ENCODE measurements at regions not wholly inside any gene's neighbourhood (a gene's known extent, or its start where the extent isn't known, plus 50 kb on each side); places are given as distances from the start of the nearest gene placed in this dataset.

DNA sequence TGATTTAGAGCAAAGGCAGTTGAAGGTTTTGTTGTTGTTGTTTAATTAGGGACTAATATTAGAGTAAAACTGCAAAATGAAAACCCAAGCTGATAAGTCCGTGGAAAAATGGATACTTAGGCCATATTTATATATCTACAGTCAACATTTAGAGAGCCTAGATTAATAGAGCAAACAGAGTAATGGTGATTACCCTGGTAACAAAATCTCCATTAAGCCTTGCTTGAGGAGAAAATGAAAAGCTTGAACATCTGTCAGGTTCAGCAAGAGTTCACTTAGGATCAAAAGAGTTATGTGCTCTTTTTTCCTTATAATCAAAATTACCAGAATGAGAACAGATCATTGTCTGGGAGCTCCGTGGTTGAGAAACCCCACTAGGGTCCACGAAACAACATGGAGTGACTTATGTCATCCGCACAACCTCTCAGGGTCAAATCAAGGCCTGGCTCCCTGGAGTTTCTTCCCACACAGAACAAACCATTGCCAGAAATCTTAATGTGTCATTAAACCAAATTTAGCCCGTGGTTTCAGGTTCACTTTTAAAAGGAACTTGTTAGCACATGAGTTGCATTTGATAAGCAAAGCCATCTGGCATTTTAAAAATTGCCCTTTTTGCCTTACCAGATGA lies 381.2 kb downstream of the GABRB3 start:
- Histone ChIP-seq H3K9me3 (no peaks in the 10 kb centered on the region), H3K27me3 (no peaks in the 10 kb centered on the region), H3K36me3 (no peaks in the 10 kb centered on the region), H3K27ac (no peak overlapping the region), H3K4me1 (ENCODE audit: insufficient read depth) (no peaks in the 10 kb centered on the region), H3K4me3 (no peak overlapping the region)
- intact Hi-C loops (cut with DNase I) = loop anchor here in 1 of 4 donors (5.0 kb wide), 1 partner anchor 181 kb away; no protein-coding TSS in a partner anchor
- 47 to 57% (median 55%) methylated on average over 5 of the region's 5 CpGs for WGBS, 3 donors
- TF ChIP-seq, protein P1, sequence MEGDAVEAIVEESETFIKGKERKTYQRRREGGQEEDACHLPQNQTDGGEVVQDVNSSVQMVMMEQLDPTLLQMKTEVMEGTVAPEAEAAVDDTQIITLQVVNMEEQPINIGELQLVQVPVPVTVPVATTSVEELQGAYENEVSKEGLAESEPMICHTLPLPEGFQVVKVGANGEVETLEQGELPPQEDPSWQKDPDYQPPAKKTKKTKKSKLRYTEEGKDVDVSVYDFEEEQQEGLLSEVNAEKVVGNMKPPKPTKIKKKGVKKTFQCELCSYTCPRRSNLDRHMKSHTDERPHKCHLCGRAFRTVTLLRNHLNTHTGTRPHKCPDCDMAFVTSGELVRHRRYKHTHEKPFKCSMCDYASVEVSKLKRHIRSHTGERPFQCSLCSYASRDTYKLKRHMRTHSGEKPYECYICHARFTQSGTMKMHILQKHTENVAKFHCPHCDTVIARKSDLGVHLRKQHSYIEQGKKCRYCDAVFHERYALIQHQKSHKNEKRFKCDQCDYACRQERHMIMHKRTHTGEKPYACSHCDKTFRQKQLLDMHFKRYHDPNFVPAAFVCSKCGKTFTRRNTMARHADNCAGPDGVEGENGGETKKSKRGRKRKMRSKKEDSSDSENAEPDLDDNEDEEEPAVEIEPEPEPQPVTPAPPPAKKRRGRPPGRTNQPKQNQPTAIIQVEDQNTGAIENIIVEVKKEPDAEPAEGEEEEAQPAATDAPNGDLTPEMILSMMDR (IDR thresholded peaks at IDR 0.05) = no peak
- TF ChIP-seq EP300 (IDR thresholded peaks at IDR 0.05) (no peak), POLR2A (IDR thresholded peaks at IDR 0.05) (no peak)
- DNase-seq = no peak

DNA sequence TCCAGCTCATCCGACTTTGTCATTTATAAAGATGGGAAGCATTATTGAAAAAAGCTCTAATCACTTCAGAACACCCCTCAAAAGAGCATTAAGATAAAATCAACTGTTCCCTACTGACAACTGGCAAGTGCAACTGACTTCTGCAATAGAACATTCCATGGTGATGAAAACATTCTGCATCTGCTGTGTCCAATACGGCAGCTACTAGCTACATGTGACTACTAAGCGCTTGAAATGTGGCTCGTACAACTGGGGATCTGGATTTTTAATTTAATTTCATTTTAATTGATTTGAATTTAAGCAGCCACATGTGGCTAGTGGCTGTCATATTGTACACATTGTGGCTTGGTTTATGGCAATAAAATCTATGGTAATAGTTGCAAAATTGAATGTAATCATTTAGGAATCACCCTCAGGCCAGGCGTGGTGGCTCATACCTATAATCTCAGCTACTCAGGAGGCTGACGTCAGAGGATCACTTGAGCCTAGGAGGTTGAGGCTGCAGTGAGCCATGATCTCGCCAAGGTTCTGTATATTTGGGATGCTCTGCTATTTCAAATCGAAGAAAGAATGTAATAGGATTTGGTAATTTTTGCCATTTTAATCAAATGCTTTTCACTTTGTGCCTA lies 390.3 kb downstream of the GABRB3 start:
- 75 to 85% (median 80%) methylated on average over 8 of the region's 8 CpGs for WGBS, 3 donors
- Histone ChIP-seq H3K27me3 (no peaks in the 10 kb centered on the region), H3K4me1 (ENCODE audit: insufficient read depth) (no peaks in the 10 kb centered on the region), H3K27ac (no peak overlapping the region), H3K4me3 (no peak overlapping the region), H3K9me3 (no peaks in the 10 kb centered on the region), H3K36me3 (no peaks in the 10 kb centered on the region)
- intact Hi-C loops (cut with DNase I) = no loop called here
- no peak for DNase-seq
- TF ChIP-seq, protein P1 (IDR thresholded peaks at IDR 0.05) = no peak
- TF ChIP-seq POLR2A (IDR thresholded peaks at IDR 0.05) (no peak), EP300 (IDR thresholded peaks at IDR 0.05) (no peak)

DNA sequence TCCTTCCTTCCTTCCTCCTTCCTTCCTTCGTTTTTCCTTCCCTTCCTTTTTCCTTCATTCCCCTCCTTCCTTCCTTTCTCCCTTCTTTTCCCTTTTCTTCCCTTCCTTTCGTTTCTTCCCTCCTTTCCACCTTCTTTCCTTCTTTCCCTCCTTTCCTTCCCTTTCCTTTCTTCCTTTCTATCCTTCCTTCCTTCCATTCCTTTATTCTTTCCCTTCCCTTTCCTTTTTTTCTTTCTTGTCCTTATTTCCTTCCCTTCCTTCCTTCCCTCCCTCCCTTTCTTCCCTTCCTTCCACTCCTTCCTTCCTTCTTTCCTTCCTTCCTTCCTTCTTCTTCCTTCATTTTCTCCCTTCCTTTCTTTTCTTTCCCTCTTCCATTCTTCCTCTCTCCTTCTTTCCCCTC lies 394.6 kb downstream of the GABRB3 start:
- no peak for DNase-seq
- no peaks in the 10 kb centered on the region for H3K9me3 ChIP-seq
- 30 to 56% (median 39%) methylated on average over 2 of the region's 2 CpGs for WGBS, 3 donors
- H3K27ac ChIP-seq = no peak overlapping the region
- TF ChIP-seq EP300 (IDR thresholded peaks at IDR 0.05) (no peak), POLR2A (IDR thresholded peaks at IDR 0.05) (no peak)
- TF ChIP-seq, protein P1 (IDR thresholded peaks at IDR 0.05) = no peak
- H3K4me3 ChIP-seq = no peak overlapping the region
- H3K4me1 ChIP-seq (ENCODE audit: insufficient read depth) = no peaks in the 10 kb centered on the region
- intact Hi-C loops (cut with DNase I) = no loop called here
- H3K36me3 ChIP-seq = no peaks in the 10 kb centered on the region
- H3K27me3 ChIP-seq = no peaks in the 10 kb centered on the region

DNA sequence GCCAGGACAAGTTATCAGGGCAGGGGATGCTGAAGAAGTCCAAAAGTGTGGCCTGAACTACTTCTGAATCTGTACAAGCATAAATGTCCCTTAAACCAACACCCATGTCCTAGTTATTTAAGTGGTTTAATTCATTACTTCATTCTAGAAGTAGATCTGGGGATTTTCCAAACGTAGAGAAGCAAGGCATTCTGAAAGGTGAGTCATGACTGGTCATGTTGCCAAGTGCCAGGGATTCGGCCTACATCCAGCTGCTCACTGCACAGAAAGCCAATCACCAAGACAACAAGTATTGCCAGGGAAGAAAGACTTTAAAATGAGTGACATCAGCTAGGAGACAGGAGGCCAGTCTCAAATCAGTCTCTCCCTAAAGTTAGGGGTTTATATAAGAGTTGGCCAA lies 396.6 kb downstream of the GABRB3 start:
- intact Hi-C loops (cut with DNase I) = no loop called here
- H3K4me3 ChIP-seq = no peak overlapping the region
- no peaks in the 10 kb centered on the region for H3K36me3 ChIP-seq
- no peaks in the 10 kb centered on the region for H3K4me1 ChIP-seq (ENCODE audit: insufficient read depth)
- H3K27me3 ChIP-seq = no peaks in the 10 kb centered on the region
- TF ChIP-seq POLR2A (IDR thresholded peaks at IDR 0.05) (no peak), EP300 (IDR thresholded peaks at IDR 0.05) (no peak)
- TF ChIP-seq, protein P1 (IDR thresholded peaks at IDR 0.05) = no peak
- DNase-seq = no peak
- 48 to 59% (median 49%) methylated on average over 2 of the region's 2 CpGs for WGBS, 3 donors
- no peaks in the 10 kb centered on the region for H3K9me3 ChIP-seq
- H3K27ac ChIP-seq = no peak overlapping the region
